Stimulated activated CD4-positive, alpha-beta T cell treated with anti-CD3 and anti-CD28 coated beads, Interleukin-15, amount 100 ng/mL, for 48 hours (primary cell): ENCODE measurements at regions not wholly inside any gene's neighbourhood (a gene's known extent, or its start where the extent isn't known, plus 50 kb on each side); places are given as distances from the start of the nearest gene placed in this dataset.
"Not testable (repeated sequence)": the region's sequence is repeated elsewhere in the genome, so short reads cannot be mapped to it uniquely, and the experiment has no call there.

Experiments used
- DNase-seq, 2 donors: peaks; one replicate each; pipeline ENCODE4 v3.0.0-alpha.2; 2020; ENCODE audit warnings: low read depth in 2 of 2

GRCh38 chr5:19047277-19047676, 940.7 kb downstream of the CDH18 start:
- DNase-seq: no peak

- no peak for DNase-seq
Measured at GRCh38 chr5:19048726-19049125, 939.3 kb downstream of the CDH18 start.

- DNase-seq: no peak
Measured at GRCh38 chr5:19058216-19058615, 929.8 kb downstream of the CDH18 start.

GRCh38 chr5:19064094-19064493, 923.9 kb downstream of the CDH18 start:
- no peak for DNase-seq

GRCh38 chr5:19067741-19068140, 920.3 kb downstream of the CDH18 start:
- no peak for DNase-seq

- no peak for DNase-seq
Measured at GRCh38 chr5:19098434-19098833, 889.6 kb downstream of the CDH18 start.

GRCh38 chr5:19099195-19099594, 888.8 kb downstream of the CDH18 start:
- DNase-seq: no peak

GRCh38 chr5:19104948-19105347, 883.1 kb downstream of the CDH18 start:
- DNase-seq: no peak

- DNase-seq: no peak
Measured at GRCh38 chr5:19122923-19123322, 865.1 kb downstream of the CDH18 start.

- no peak for DNase-seq
Measured at GRCh38 chr5:19125956-19126713, 861.9 kb downstream of the CDH18 start.

GRCh38 chr5:19140276-19140675, 847.7 kb downstream of the CDH18 start:
- DNase-seq: no peak

GRCh38 chr5:19141937-19142524, 846.0 kb downstream of the CDH18 start:
- DNase-seq: not testable (repeated sequence)

GRCh38 chr5:19142713-19143414, 845.1 kb downstream of the CDH18 start:
- DNase-seq: not testable (repeated sequence)

GRCh38 chr5:19143935-19144334, 844.1 kb downstream of the CDH18 start:
- no peak for DNase-seq

- no peak for DNase-seq
Measured at GRCh38 chr5:19169426-19169825, 818.6 kb downstream of the CDH18 start.

GRCh38 chr5:19172926-19173470, 815.0 kb downstream of the CDH18 start:
- DNase-seq: no peak

- no peak for DNase-seq
Measured at GRCh38 chr5:19175776-19176570, 812.0 kb downstream of the CDH18 start.

- no peak for DNase-seq
Measured at GRCh38 chr5:19179571-19179970, 808.4 kb downstream of the CDH18 start.

GRCh38 chr5:19189176-19189575, 798.8 kb downstream of the CDH18 start:
- DNase-seq: no peak

GRCh38 chr5:19193631-19194030, 794.4 kb downstream of the CDH18 start:
- DNase-seq: no peak

- no peak for DNase-seq
Measured at GRCh38 chr5:19196631-19197030, 791.4 kb downstream of the CDH18 start.

GRCh38 chr5:19200251-19200650, 787.7 kb downstream of the CDH18 start:
- no peak for DNase-seq
